GM13977 (cell line): ENCODE measurements at regions not wholly inside any gene's neighbourhood (a gene's known extent, or its start where the extent isn't known, plus 50 kb on each side); places are given as distances from the start of the nearest gene placed in this dataset.

ENCODE experiments used
- DNase-seq: peaks from one replicate; pipeline ENCODE4 v3.0.0; 2012; ENCODE audit warnings: low spot score
- CTCF ChIP-seq: IDR thresholded peaks from 2 replicates; pipeline ENCODE4 v1.5.1; 2012; ENCODE audit warnings: mild to moderate bottlenecking, control low read depth; ENCODE audit not compliant: insufficient read depth; ENCODE audit errors: extremely low read depth, missing control alignments
- in situ Hi-C: fragments of 300-500 bp; cut with MboI; formaldehyde crosslinking; loops from one replicate; pipeline ENCODE4 v1.12.0; 2022; ENCODE audit warnings: low sequenced_read_pairs, low pct_unique_long_range_greater_than_20kb, mixed read lengths, inconsistent platforms; ENCODE audit not compliant: unreplicated experiment

- in situ Hi-C loops, result no loop called here
- no peak for DNase-seq
- TF ChIP-seq CTCF, result no peak
Measured at GRCh38 chr3:82078246-82078645, 316.8 kb upstream of the GBE1 start.

GRCh38 chr3:82067420-82067819 lies 306.0 kb upstream of the GBE1 start:
- TF ChIP-seq CTCF, result no peak
- no peak for DNase-seq
- in situ Hi-C loops, result no loop called here

- in situ Hi-C loops, result no loop called here
- TF ChIP-seq CTCF, result no peak
- no peak for DNase-seq
Measured at GRCh38 chr3:82058809-82059208, 297.4 kb upstream of the GBE1 start.

- DNase-seq, result no peak
- TF ChIP-seq CTCF, result no peak
- in situ Hi-C loops, result no loop called here
Measured at GRCh38 chr3:82055792-82056191, 294.3 kb upstream of the GBE1 start.

- DNase-seq, result no peak
- in situ Hi-C loops, result no loop called here
- TF ChIP-seq CTCF, result no peak
Measured at GRCh38 chr3:82054849-82055248, 293.4 kb upstream of the GBE1 start.

- in situ Hi-C loops, result no loop called here
- DNase-seq, result no peak
- TF ChIP-seq CTCF, result no peak
Measured at GRCh38 chr3:82053236-82053635, 291.8 kb upstream of the GBE1 start.

- no peak for TF ChIP-seq CTCF
- in situ Hi-C loops, result no loop called here
- DNase-seq, result no peak
Measured at GRCh38 chr3:82050382-82050781, 288.9 kb upstream of the GBE1 start.
